ENCODE measurements at regions not wholly inside any gene's neighbourhood (a gene's known extent, or its start where the extent isn't known, plus 50 kb on each side); places are given as distances from the start of the nearest gene placed in this dataset.

- Histone ChIP-seq H3K79me2 (ENCODE audit: control insufficient read depth, insufficient read depth, low read length) (no peaks in the 10 kb centered on the region), H3K9ac (ENCODE audit: low read length) (no peak overlapping the region), H2BK15ac (replicated peaks; ENCODE audit: low read depth) (no peak overlapping the region), H3K4me2 (ENCODE audit: low read length) (no peak overlapping the region), H2BK5ac (ENCODE audit: low read length) (no peak overlapping the region), H3K36me3 (ENCODE audit: control insufficient read depth, insufficient read depth, low read length) (no peaks in the 10 kb centered on the region), H3K18ac (ENCODE audit: low read length) (no peak overlapping the region), H2BK120ac (ENCODE audit: low read depth, low read length) (no peak overlapping the region), H3K27ac (ENCODE audit: low read depth, low read length) (no peak overlapping the region), H3K23ac (ENCODE audit: low read length) (no peak overlapping the region), H2AK5ac (ENCODE audit: low read length) (no peak overlapping the region), H3K27me3 (ENCODE audit: insufficient read depth, low read length, poor library complexity) (no peaks in the 10 kb centered on the region), H4K5ac (ENCODE audit: low read length) (no peak overlapping the region), H3K56ac (ENCODE audit: low read length) (no peak overlapping the region), H3K4ac (ENCODE audit: low read depth, low read length) (no peak overlapping the region), H3K4me3 (ENCODE audit: low read length) (no peak overlapping the region), H3K4me1 (ENCODE audit: control insufficient read depth, low read depth, low read length) (no peaks in the 10 kb centered on the region), H3K79me1 (ENCODE audit: low read length) (no peaks in the 10 kb centered on the region), H4K8ac (ENCODE audit: low read depth, low read length) (no peak overlapping the region)
- DNase-seq = no peak
Measured at GRCh38 chr7:121669144-121669543, 203.8 kb upstream of the PTPRZ1 start.

DNA sequence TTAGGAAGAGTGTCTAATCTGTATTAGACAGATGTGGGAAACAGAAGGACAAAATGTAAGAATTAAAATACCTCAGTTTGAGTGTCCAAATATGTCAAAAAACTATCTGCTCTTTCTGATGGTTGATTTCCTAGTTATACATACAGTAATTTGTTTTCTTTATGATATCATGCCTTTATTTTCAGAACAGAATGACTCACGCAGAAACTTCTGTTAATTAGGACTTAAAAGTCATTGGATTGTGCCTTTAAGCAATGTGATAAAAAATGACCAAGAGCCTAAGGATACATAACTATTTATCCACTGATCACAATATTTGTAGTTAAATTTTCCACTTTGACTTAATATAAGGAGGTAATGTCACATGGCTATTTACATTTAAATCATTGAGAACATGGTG is 206.7 kb upstream of the PTPRZ1 start:
- Histone ChIP-seq H3K4me1 (ENCODE audit: control insufficient read depth, low read depth, low read length) (no peaks in the 10 kb centered on the region), H4K5ac (ENCODE audit: low read length) (no peak overlapping the region), H3K4ac (ENCODE audit: low read depth, low read length) (no peak overlapping the region), H3K9ac (ENCODE audit: low read length) (no peak overlapping the region), H3K79me2 (ENCODE audit: control insufficient read depth, insufficient read depth, low read length) (no peaks in the 10 kb centered on the region), H3K27me3 (ENCODE audit: insufficient read depth, low read length, poor library complexity) (no peaks in the 10 kb centered on the region), H2BK5ac (ENCODE audit: low read length) (no peak overlapping the region), H4K8ac (ENCODE audit: low read depth, low read length) (no peak overlapping the region), H3K36me3 (ENCODE audit: control insufficient read depth, insufficient read depth, low read length) (no peaks in the 10 kb centered on the region), H2BK15ac (replicated peaks; ENCODE audit: low read depth) (no peak overlapping the region), H3K79me1 (ENCODE audit: low read length) (no peaks in the 10 kb centered on the region), H2BK120ac (ENCODE audit: low read depth, low read length) (no peak overlapping the region), H3K4me2 (ENCODE audit: low read length) (no peak overlapping the region), H3K23ac (ENCODE audit: low read length) (no peak overlapping the region), H3K4me3 (ENCODE audit: low read length) (no peak overlapping the region), H3K56ac (ENCODE audit: low read length) (no peak overlapping the region), H3K27ac (ENCODE audit: low read depth, low read length) (no peak overlapping the region), H2AK5ac (ENCODE audit: low read length) (no peak overlapping the region), H3K18ac (ENCODE audit: low read length) (no peak overlapping the region)
- no CpG with 5 or more reads among the region's 1 CpG for WGBS (ENCODE audit: extremely low coverage, insufficient coverage, low lambda C conversion rate)
- DNase-seq = no peak

GRCh38 chr7:121643320-121643719 is 229.6 kb upstream of the PTPRZ1 start:
- Histone ChIP-seq H3K79me2 (ENCODE audit: control insufficient read depth, insufficient read depth, low read length) (no peaks in the 10 kb centered on the region), H3K79me1 (ENCODE audit: low read length) (no peaks in the 10 kb centered on the region), H3K36me3 (ENCODE audit: control insufficient read depth, insufficient read depth, low read length) (no peaks in the 10 kb centered on the region), H3K23ac (ENCODE audit: low read length) (no peak overlapping the region), H4K8ac (ENCODE audit: low read depth, low read length) (no peak overlapping the region), H3K9ac (ENCODE audit: low read length) (no peak overlapping the region), H3K4me1 (ENCODE audit: control insufficient read depth, low read depth, low read length) (no peaks in the 10 kb centered on the region), H2BK120ac (ENCODE audit: low read depth, low read length) (no peak overlapping the region), H3K4me2 (ENCODE audit: low read length) (no peak overlapping the region), H3K56ac (ENCODE audit: low read length) (no peak overlapping the region), H4K5ac (ENCODE audit: low read length) (no peak overlapping the region), H3K18ac (ENCODE audit: low read length) (no peak overlapping the region), H3K4ac (ENCODE audit: low read depth, low read length) (no peak overlapping the region), H3K27me3 (ENCODE audit: insufficient read depth, low read length, poor library complexity) (no peaks in the 10 kb centered on the region), H2BK15ac (replicated peaks; ENCODE audit: low read depth) (no peak overlapping the region), H2AK5ac (ENCODE audit: low read length) (no peak overlapping the region), H3K27ac (ENCODE audit: low read depth, low read length) (no peak overlapping the region), H2BK5ac (ENCODE audit: low read length) (no peak overlapping the region), H3K4me3 (ENCODE audit: low read length) (no peak overlapping the region)
- no peak for DNase-seq
- no CpG with 5 or more reads among the region's 1 CpG for WGBS (ENCODE audit: extremely low coverage, insufficient coverage, low lambda C conversion rate)

- no CpG with 5 or more reads among the region's 5 CpGs for WGBS (ENCODE audit: extremely low coverage, insufficient coverage, low lambda C conversion rate)
- H3K4me1 ChIP-seq (ENCODE audit: control insufficient read depth, low read depth, low read length) = no peaks in the 10 kb centered on the region
- DNase-seq = no peak
- no peak overlapping the region for H3K4ac ChIP-seq (ENCODE audit: low read depth, low read length)
- no peak overlapping the region for H4K8ac ChIP-seq (ENCODE audit: low read depth, low read length)
- H3K79me2 ChIP-seq (ENCODE audit: control insufficient read depth, insufficient read depth, low read length) = no peaks in the 10 kb centered on the region
- H2AK5ac ChIP-seq (ENCODE audit: low read length) = no peak overlapping the region
- H3K27ac ChIP-seq (ENCODE audit: low read depth, low read length) = no peak overlapping the region
- no peak overlapping the region for H2BK5ac ChIP-seq (ENCODE audit: low read length)
- no peak overlapping the region for H3K23ac ChIP-seq (ENCODE audit: low read length)
- H3K4me3 ChIP-seq (ENCODE audit: low read length) = no peak overlapping the region
- H2BK15ac ChIP-seq (replicated peaks; ENCODE audit: low read depth) = no peak overlapping the region
- no peak overlapping the region for H3K56ac ChIP-seq (ENCODE audit: low read length)
- H3K9ac ChIP-seq (ENCODE audit: low read length) = no peak overlapping the region
- no peak overlapping the region for H4K5ac ChIP-seq (ENCODE audit: low read length)
- H2BK120ac ChIP-seq (ENCODE audit: low read depth, low read length) = no peak overlapping the region
- no peak overlapping the region for H3K4me2 ChIP-seq (ENCODE audit: low read length)
- no peaks in the 10 kb centered on the region for H3K79me1 ChIP-seq (ENCODE audit: low read length)
- no peaks in the 10 kb centered on the region for H3K36me3 ChIP-seq (ENCODE audit: control insufficient read depth, insufficient read depth, low read length)
- H3K27me3 ChIP-seq (ENCODE audit: insufficient read depth, low read length, poor library complexity) = no peaks in the 10 kb centered on the region
- no peak overlapping the region for H3K18ac ChIP-seq (ENCODE audit: low read length)
Measured at GRCh38 chr7:121639705-121640104, 233.3 kb upstream of the PTPRZ1 start.

GRCh38 chr7:121638286-121638685 is 234.7 kb upstream of the PTPRZ1 start:
- Histone ChIP-seq H4K8ac (ENCODE audit: low read depth, low read length) (no peak overlapping the region), H3K4me3 (ENCODE audit: low read length) (no peak overlapping the region), H3K4me2 (ENCODE audit: low read length) (no peak overlapping the region), H3K36me3 (ENCODE audit: control insufficient read depth, insufficient read depth, low read length) (no peaks in the 10 kb centered on the region), H3K27me3 (ENCODE audit: insufficient read depth, low read length, poor library complexity) (no peaks in the 10 kb centered on the region), H3K79me1 (ENCODE audit: low read length) (no peaks in the 10 kb centered on the region), H3K9ac (ENCODE audit: low read length) (no peak overlapping the region), H3K56ac (ENCODE audit: low read length) (no peak overlapping the region), H3K23ac (ENCODE audit: low read length) (no peak overlapping the region), H2BK15ac (replicated peaks; ENCODE audit: low read depth) (no peak overlapping the region), H3K4ac (ENCODE audit: low read depth, low read length) (no peak overlapping the region), H3K27ac (ENCODE audit: low read depth, low read length) (no peak overlapping the region), H4K5ac (ENCODE audit: low read length) (no peak overlapping the region), H3K4me1 (ENCODE audit: control insufficient read depth, low read depth, low read length) (no peaks in the 10 kb centered on the region), H2AK5ac (ENCODE audit: low read length) (no peak overlapping the region), H3K79me2 (ENCODE audit: control insufficient read depth, insufficient read depth, low read length) (no peaks in the 10 kb centered on the region), H2BK120ac (ENCODE audit: low read depth, low read length) (no peak overlapping the region), H2BK5ac (ENCODE audit: low read length) (no peak overlapping the region), H3K18ac (ENCODE audit: low read length) (no peak overlapping the region)
- no CpG with 5 or more reads among the region's 3 CpGs for WGBS (ENCODE audit: extremely low coverage, insufficient coverage, low lambda C conversion rate)
- no peak for DNase-seq

DNA sequence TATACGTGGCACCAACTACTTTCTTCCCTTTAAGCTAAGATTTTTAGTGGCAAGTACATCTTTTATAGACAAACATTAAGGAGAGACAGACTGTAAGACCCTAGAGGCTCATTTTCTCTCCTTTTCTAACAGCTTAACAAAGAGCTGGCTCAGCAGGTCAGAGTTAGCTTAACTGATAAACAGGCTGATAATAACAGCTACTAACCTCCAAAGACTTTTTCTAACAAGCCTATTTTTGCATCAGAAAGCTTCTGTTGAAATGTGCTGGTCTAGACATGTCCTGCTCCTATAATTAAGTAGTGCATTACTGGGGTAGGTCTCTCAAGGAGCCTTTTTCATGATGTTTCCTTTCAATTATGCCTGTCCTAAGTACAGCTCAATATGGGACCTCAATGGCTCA is 238.2 kb upstream of the FAM3C start:
- DNase-seq = peak; percentile 48
- H3K4me1 ChIP-seq (ENCODE audit: control insufficient read depth, low read depth, low read length) = no peaks in the 10 kb centered on the region
- no peak overlapping the region for H2AK5ac ChIP-seq (ENCODE audit: low read length)
- WGBS (ENCODE audit: extremely low coverage, insufficient coverage, low lambda C conversion rate) = no CpG with 5 or more reads among the region's 1 CpG
- H3K23ac ChIP-seq (ENCODE audit: low read length) = no peak overlapping the region
- H3K79me2 ChIP-seq (ENCODE audit: control insufficient read depth, insufficient read depth, low read length) = no peaks in the 10 kb centered on the region
- H3K4ac ChIP-seq (ENCODE audit: low read depth, low read length) = no peak overlapping the region
- no peak overlapping the region for H3K56ac ChIP-seq (ENCODE audit: low read length)
- no peak overlapping the region for H3K27ac ChIP-seq (ENCODE audit: low read depth, low read length)
- H2BK15ac ChIP-seq (replicated peaks; ENCODE audit: low read depth) = no peak overlapping the region
- H3K9ac ChIP-seq (ENCODE audit: low read length) = no peak overlapping the region
- peak overlapping the region; percentile 51 for H3K18ac ChIP-seq (ENCODE audit: low read length)
- no peak overlapping the region for H2BK120ac ChIP-seq (ENCODE audit: low read depth, low read length)
- no peaks in the 10 kb centered on the region for H3K36me3 ChIP-seq (ENCODE audit: control insufficient read depth, insufficient read depth, low read length)
- no peak overlapping the region for H2BK5ac ChIP-seq (ENCODE audit: low read length)
- H3K4me3 ChIP-seq (ENCODE audit: low read length) = no peak overlapping the region
- H3K79me1 ChIP-seq (ENCODE audit: low read length) = no peaks in the 10 kb centered on the region
- no peak overlapping the region for H3K4me2 ChIP-seq (ENCODE audit: low read length)
- H3K27me3 ChIP-seq (ENCODE audit: insufficient read depth, low read length, poor library complexity) = no peaks in the 10 kb centered on the region
- no peak overlapping the region for H4K5ac ChIP-seq (ENCODE audit: low read length)
- H4K8ac ChIP-seq (ENCODE audit: low read depth, low read length) = no peak overlapping the region

Data from mesendoderm (in vitro differentiated cells).